A549 (cell line): ENCODE measurements at regions not wholly inside any gene's neighbourhood (a gene's known extent, or its start where the extent isn't known, plus 50 kb on each side); places are given as distances from the start of the nearest gene placed in this dataset.

Experiments
- ATAC-seq, 2 experiments: fragments of 200-7000 bp in 1 of 2; fragments of >200 bp in 1 of 2; cut with Nextera tagmentation in 1 of 2; cut with Tn5 transposase in 1 of 2; 3 replicates each; pipeline versions ENCODE4 v1.8.0 to v1.9.1; 2018 to 2020; ENCODE audit warnings: mild to moderate bottlenecking in 1 of 2, moderate library complexity in 1 of 2
- CTCF ChIA-PET: fragments of 300-600 bp; sonication (Branson Sonifier 250); formaldehyde crosslinking; extraction: SDS; loops from one replicate; lab custom pipeline; 2021; ENCODE audit warnings: antibody characterized with exemption, inconsistent platforms; lab: Yijun Ruan, JAX
- POLR2A ChIA-PET: fragments of 350-600 bp; formaldehyde crosslinking; extraction: SDS; loops from one replicate; lab custom pipeline; 2021; ENCODE audit warnings: antibody characterized with exemption, inconsistent platforms; lab: Yijun Ruan, JAX
- DNase-seq, 2 experiments: peaks; one replicate each; pipeline versions ENCODE4 v3.0.0 to v3.0.0-alpha.2; 2011 to 2016; ENCODE audit warnings: low read depth in 1 of 2, low spot score in 1 of 2
- FAIRE-seq: peaks from 2 replicates; lab custom pipeline; 2011; peaks lifted over from hg19 to GRCh38; lab: Jason Lieb, UNC
- H3K27ac ChIP-seq, 2 experiments: fragments of >200 bp; sonication (Bioruptor Twin); formaldehyde crosslinking; 3 replicates each; pipeline ENCODE4 v1.5.1; 2016 to 2017
- H3K4me1 ChIP-seq: fragments of >200 bp; sonication (Bioruptor Twin); formaldehyde crosslinking; 3 replicates; pipeline ENCODE4 v1.6.1; 2016
- H3K4me2 ChIP-seq: fragments of >200 bp; sonication (Bioruptor Twin); formaldehyde crosslinking; 3 replicates; pipeline ENCODE4 v1.6.1; 2016
- H3K4me3 ChIP-seq: fragments of >200 bp; sonication (Bioruptor Twin); formaldehyde crosslinking; 3 replicates; pipeline ENCODE4 v1.5.1; 2016
- H3K9me3 ChIP-seq: fragments of >200 bp; sonication (Bioruptor Twin); formaldehyde crosslinking; 3 replicates; pipeline ENCODE4 v1.6.1; 2016
- ATOH8 ChIP-seq: fragments of 250-450 bp; sonication (Bioruptor Pico); IDR thresholded peaks from 2 replicates; pipeline ENCODE4 v1.5.0; 2020; ENCODE audit warnings: low read depth, mild to moderate bottlenecking, moderate library complexity
- CBX2 ChIP-seq: fragments of 200-600 bp; sonication (generic); IDR thresholded peaks from 2 replicates; pipeline ENCODE4 v1.6.1; 2016; ENCODE audit warnings: low read depth, mild to moderate bottlenecking, borderline replicate concordance
- CBX8 ChIP-seq: fragments of 200-600 bp; sonication (generic); IDR thresholded peaks from 2 replicates; pipeline ENCODE4 v1.6.1; 2016
- CHD2 ChIP-seq: fragments of 150-350 bp; IDR thresholded peaks from 2 replicates; pipeline ENCODE4 v1.6.1; 2014; ENCODE audit warnings: low read length; ENCODE audit not compliant: partially characterized antibody
- CHD4 ChIP-seq: fragments of 200-600 bp; sonication (generic); IDR thresholded peaks from 2 replicates; pipeline ENCODE4 v1.6.1; 2016; ENCODE audit warnings: antibody characterized with exemption, mild to moderate bottlenecking, borderline replicate concordance
- EHMT2 ChIP-seq: fragments of 200-600 bp; sonication (generic); IDR thresholded peaks from 2 replicates; pipeline ENCODE4 v1.6.1; 2016; ENCODE audit warnings: antibody characterized with exemption, low read depth, mild to moderate bottlenecking, moderate library complexity
- ESRRA ChIP-seq: fragments of 150-350 bp; IDR thresholded peaks from 2 replicates; pipeline ENCODE4 v1.6.1; 2014; ENCODE audit warnings: mild to moderate bottlenecking, low read length, borderline replicate concordance
- FOXS1 ChIP-seq: fragments of 250-450 bp; sonication (Bioruptor Pico); IDR thresholded peaks from 2 replicates; pipeline ENCODE4 v1.5.0; 2020; ENCODE audit warnings: mild to moderate bottlenecking, moderate library complexity
- HOXB5 ChIP-seq: fragments of 250-450 bp; sonication (Bioruptor Pico); IDR thresholded peaks from 2 replicates; pipeline ENCODE4 v1.5.0; 2020; ENCODE audit warnings: mild to moderate bottlenecking, moderate library complexity
- JUN ChIP-seq, 2 experiments: fragments of >200 bp; sonication (Bioruptor Twin); formaldehyde crosslinking; IDR thresholded peaks; 2 replicates in 1 of 2; 3 replicates in 1 of 2; pipeline ENCODE4 v1.6.1; 2016 to 2017
- JUNB ChIP-seq: fragments of >200 bp; sonication (Bioruptor Twin); formaldehyde crosslinking; IDR thresholded peaks from 2 replicates; pipeline ENCODE4 v1.6.1; 2016
- KDM1A ChIP-seq: fragments of 200-600 bp; sonication (generic); IDR thresholded peaks from 2 replicates; pipeline ENCODE4 v1.6.1; 2016; ENCODE audit warnings: low read depth, mild to moderate bottlenecking
- KDM5A ChIP-seq: fragments of 200-600 bp; sonication (generic); IDR thresholded peaks from 2 replicates; pipeline ENCODE4 v1.6.1; 2016; ENCODE audit warnings: antibody characterized with exemption, mild to moderate bottlenecking
- MAZ ChIP-seq: fragments of 150-350 bp; IDR thresholded peaks from 2 replicates; pipeline ENCODE4 v1.6.1; 2014; ENCODE audit warnings: antibody characterized with exemption, low read depth, low read length, borderline replicate concordance
- MYC ChIP-seq: IDR thresholded peaks from 2 replicates; pipeline ENCODE4 v1.6.1; 2012; ENCODE audit warnings: mild to moderate bottlenecking, inconsistent platforms, low read length, improper control_type of control experiment, borderline replicate concordance
- NFE2L2 ChIP-seq: fragments of 150-350 bp; conservative IDR thresholded peaks from 2 replicates; pipeline ENCODE4 v1.6.1; 2014; ENCODE audit warnings: low read length
- NR3C1 ChIP-seq: fragments of >200 bp; sonication (Bioruptor Twin); formaldehyde crosslinking; IDR thresholded peaks from 3 replicates; pipeline ENCODE4 v1.6.1; 2017
- REST ChIP-seq: fragments of 200-600 bp; sonication (generic); IDR thresholded peaks from 2 replicates; pipeline ENCODE4 v1.6.1; 2016; ENCODE audit warnings: antibody characterized with exemption, mild to moderate bottlenecking, moderate library complexity
- RFX5 ChIP-seq: fragments of 450-650 bp; IDR thresholded peaks from 2 replicates; pipeline ENCODE4 v1.7.1; 2014; ENCODE audit warnings: antibody characterized with exemption, mild to moderate bottlenecking, moderate library complexity
- SREBF2 ChIP-seq: fragments of 450-650 bp; IDR thresholded peaks from 2 replicates; pipeline ENCODE4 v1.6.1; 2014; ENCODE audit warnings: mild to moderate bottlenecking, moderate library complexity
- TFCP2L1 ChIP-seq: fragments of 250-450 bp; sonication (Bioruptor Pico); IDR thresholded peaks from 2 replicates; pipeline ENCODE4 v1.5.0; 2021; ENCODE audit warnings: mild to moderate bottlenecking
- TP53 ChIP-seq: fragments of 250-450 bp; sonication (Bioruptor Pico); IDR thresholded peaks from 2 replicates; pipeline ENCODE4 v1.5.0; 2021; ENCODE audit warnings: mild to moderate bottlenecking, moderate library complexity
- ZFP36 ChIP-seq: fragments of 450-650 bp; IDR thresholded peaks from 2 replicates; pipeline ENCODE4 v1.6.1; 2014; ENCODE audit warnings: borderline replicate concordance; ENCODE audit not compliant: partially characterized antibody
- WGBS: methylation state at CpG from one replicate; pipeline ENCODE4 v1.1.6; 2017; ENCODE audit errors: missing lambda C conversion rate; 5-methylcytosine and 5-hydroxymethylcytosine counted together
- TF ChIP-seq, protein P1 (sequence below): fragments of 150-350 bp; IDR thresholded peaks from 2 replicates; pipeline ENCODE4 v1.6.1; 2014; ENCODE audit warnings: low read depth, mild to moderate bottlenecking, low read length
- TF ChIP-seq, protein P2 (sequence below): fragments of >200 bp; sonication (Bioruptor Twin); formaldehyde crosslinking; IDR thresholded peaks from 2 replicates; pipeline ENCODE4 v1.6.1; 2016
- TF ChIP-seq, protein P3 (sequence below): fragments of >200 bp; sonication (Bioruptor Twin); formaldehyde crosslinking; IDR thresholded peaks from 3 replicates; pipeline ENCODE4 v1.5.1; 2016

- H3K4me2 ChIP-seq, result no peak overlapping the region
- FAIRE-seq (no peak), DNase-seq (no peak), ATAC-seq (no peak)
- H3K4me1 ChIP-seq, result no peaks in the 10 kb centered on the region
- H3K9me3 ChIP-seq, result no peaks in the 10 kb centered on the region
- POLR2A ChIA-PET, result no interaction called here
- 45% methylated on average over 12 of the region's 27 CpGs for WGBS
- CTCF ChIA-PET, result interaction anchor here (0.8 to 1.8 kb wide), 2 partner anchors 221 to 448 kb away, joined by 3 to 4 read pairs; no protein-coding TSS in a partner anchor
- no peak overlapping the region for H3K27ac ChIP-seq
- no peak overlapping the region for H3K4me3 ChIP-seq
- no peak for TF ChIP-seq JUNB
- TF ChIP-seq FOXS1 (CRISPR knock-in tag), result no peak
- no peak for TF ChIP-seq SREBF2
- no peak for TF ChIP-seq RFX5
- no peak for TF ChIP-seq TP53 (CRISPR knock-in tag)
- TF ChIP-seq REST, result no peak
- TF ChIP-seq NFE2L2, result no peak
- TF ChIP-seq ATOH8 (CRISPR knock-in tag), result no peak
- TF ChIP-seq CBX8, result no peak
- TF ChIP-seq KDM1A, result no peak
- TF ChIP-seq, protein P1, sequence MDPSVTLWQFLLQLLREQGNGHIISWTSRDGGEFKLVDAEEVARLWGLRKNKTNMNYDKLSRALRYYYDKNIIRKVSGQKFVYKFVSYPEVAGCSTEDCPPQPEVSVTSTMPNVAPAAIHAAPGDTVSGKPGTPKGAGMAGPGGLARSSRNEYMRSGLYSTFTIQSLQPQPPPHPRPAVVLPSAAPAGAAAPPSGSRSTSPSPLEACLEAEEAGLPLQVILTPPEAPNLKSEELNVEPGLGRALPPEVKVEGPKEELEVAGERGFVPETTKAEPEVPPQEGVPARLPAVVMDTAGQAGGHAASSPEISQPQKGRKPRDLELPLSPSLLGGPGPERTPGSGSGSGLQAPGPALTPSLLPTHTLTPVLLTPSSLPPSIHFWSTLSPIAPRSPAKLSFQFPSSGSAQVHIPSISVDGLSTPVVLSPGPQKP, result no peak
- TF ChIP-seq JUN (IDR thresholded peaks at IDR 0.05), result no peak
- no peak for TF ChIP-seq NR3C1
- no peak for TF ChIP-seq HOXB5 (CRISPR knock-in tag)
- TF ChIP-seq KDM5A, result no peak
- TF ChIP-seq EHMT2, result no peak
- TF ChIP-seq CHD4, result no peak
- TF ChIP-seq CBX2, result no peak
- TF ChIP-seq TFCP2L1 (CRISPR knock-in tag), result no peak
- TF ChIP-seq, all 56 proteins: peak for 0
Observed at GRCh38 chr6:170052991-170053821, 237.7 kb downstream of the DLL1 start.

DNA sequence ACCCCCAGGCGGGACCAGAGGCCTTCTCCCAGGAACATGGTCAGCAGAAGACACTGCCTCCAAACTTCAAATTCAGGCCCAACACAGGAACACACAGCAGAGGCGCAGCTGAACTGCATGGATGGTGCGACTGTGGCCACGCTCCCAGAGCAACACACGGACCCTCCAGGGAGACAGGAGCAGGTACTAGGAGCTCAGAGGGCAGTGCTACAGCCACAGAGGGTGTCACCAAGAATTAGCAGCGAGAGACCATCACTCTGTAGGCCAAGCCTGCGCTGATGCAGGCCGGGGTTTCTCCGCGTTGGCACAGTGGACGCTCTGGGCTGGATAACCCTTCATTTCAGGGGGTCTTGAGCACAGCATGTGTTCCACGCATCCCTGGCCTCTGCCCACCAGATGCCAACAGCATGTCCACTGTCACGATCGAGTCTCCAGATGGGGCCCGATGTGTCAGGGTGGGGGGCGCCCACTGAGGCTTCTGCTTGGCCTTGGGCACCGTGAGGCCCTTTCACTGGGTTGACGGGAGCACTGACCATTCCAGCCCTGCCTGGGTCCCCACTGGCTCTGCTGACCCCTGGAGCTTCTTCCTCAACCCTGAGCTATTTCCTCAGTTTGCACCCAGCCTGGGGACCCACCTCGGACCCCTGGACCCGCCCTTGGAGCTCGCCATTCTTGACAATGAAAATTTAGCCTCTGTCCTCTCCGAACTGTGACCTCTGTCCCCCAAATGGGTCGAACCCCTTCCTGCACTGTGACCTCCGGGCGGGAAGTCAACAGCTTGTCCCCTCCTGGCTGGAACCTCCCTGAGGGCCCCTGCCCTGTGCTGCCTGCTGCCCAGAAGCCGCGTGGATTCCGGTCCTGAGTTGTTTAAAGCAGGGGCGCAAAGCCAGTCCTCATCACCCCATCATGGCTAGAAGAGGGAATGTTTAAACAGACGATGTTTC is 239.4 kb downstream of the DLL1 start:
- ATAC-seq (no peak), FAIRE-seq (no peak), DNase-seq (no peak)
- H3K4me2 ChIP-seq, result no peak overlapping the region
- CTCF ChIA-PET, result interaction anchor here (1.8 kb wide), 1 partner anchor 220 kb away, joined by 4 read pairs; no protein-coding TSS in a partner anchor
- H3K27ac ChIP-seq, result no peak overlapping the region
- POLR2A ChIA-PET, result no interaction called here
- H3K4me3 ChIP-seq, result no peak overlapping the region
- H3K9me3 ChIP-seq, result no peaks in the 10 kb centered on the region
- WGBS, result 61% methylated on average over 18 of the region's 30 CpGs
- no peaks in the 10 kb centered on the region for H3K4me1 ChIP-seq
- TF ChIP-seq RFX5, result no peak
- TF ChIP-seq, protein P2, sequence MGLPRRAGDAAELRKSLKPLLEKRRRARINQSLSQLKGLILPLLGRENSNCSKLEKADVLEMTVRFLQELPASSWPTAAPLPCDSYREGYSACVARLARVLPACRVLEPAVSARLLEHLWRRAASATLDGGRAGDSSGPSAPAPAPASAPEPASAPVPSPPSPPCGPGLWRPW, result no peak
- no peak for TF ChIP-seq CHD2
- TF ChIP-seq ZFP36, result no peak
- TF ChIP-seq MAZ, result no peak
- TF ChIP-seq CBX2, result no peak
- TF ChIP-seq ESRRA, result no peak
- TF ChIP-seq NFE2L2, result no peak
- TF ChIP-seq, protein P3, sequence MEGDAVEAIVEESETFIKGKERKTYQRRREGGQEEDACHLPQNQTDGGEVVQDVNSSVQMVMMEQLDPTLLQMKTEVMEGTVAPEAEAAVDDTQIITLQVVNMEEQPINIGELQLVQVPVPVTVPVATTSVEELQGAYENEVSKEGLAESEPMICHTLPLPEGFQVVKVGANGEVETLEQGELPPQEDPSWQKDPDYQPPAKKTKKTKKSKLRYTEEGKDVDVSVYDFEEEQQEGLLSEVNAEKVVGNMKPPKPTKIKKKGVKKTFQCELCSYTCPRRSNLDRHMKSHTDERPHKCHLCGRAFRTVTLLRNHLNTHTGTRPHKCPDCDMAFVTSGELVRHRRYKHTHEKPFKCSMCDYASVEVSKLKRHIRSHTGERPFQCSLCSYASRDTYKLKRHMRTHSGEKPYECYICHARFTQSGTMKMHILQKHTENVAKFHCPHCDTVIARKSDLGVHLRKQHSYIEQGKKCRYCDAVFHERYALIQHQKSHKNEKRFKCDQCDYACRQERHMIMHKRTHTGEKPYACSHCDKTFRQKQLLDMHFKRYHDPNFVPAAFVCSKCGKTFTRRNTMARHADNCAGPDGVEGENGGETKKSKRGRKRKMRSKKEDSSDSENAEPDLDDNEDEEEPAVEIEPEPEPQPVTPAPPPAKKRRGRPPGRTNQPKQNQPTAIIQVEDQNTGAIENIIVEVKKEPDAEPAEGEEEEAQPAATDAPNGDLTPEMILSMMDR, result no peak
- no peak for TF ChIP-seq MYC
- no peak for TF ChIP-seq JUN (IDR thresholded peaks at IDR 0.05)
- no peak for TF ChIP-seq JUNB
